IPS-18c (cell line): ENCODE measurements at regions not wholly inside any gene's neighbourhood (a gene's known extent, or its start where the extent isn't known, plus 50 kb on each side); places are given as distances from the start of the nearest gene placed in this dataset.
"Not testable (repeated sequence)": the region's sequence is repeated elsewhere in the genome, so short reads cannot be mapped to it uniquely, and the experiment has no call there.

Experiments
- H3K4me3 ChIP-seq: 2 replicates; pipeline ENCODE4 v1.7.0; 2013; ENCODE audit warnings: low read depth, mild to moderate bottlenecking, low read length, moderate library complexity; ENCODE audit not compliant: insufficient read depth
- H3K9me3 ChIP-seq: one replicate; pipeline ENCODE4 v1.6.1; 2013; ENCODE audit warnings: mild to moderate bottlenecking, low read length, moderate library complexity; ENCODE audit not compliant: control insufficient read depth, insufficient read depth

GRCh38 chr7:13262929-13263530 is 575.6 kb downstream of the ARL4A start:
- H3K4me3 ChIP-seq = no peak overlapping the region
- H3K9me3 ChIP-seq = no peaks in the 10 kb centered on the region

- no peak overlapping the region for H3K4me3 ChIP-seq
Measured at GRCh38 chr7:13265271-13265670, 577.8 kb downstream of the ARL4A start.

GRCh38 chr7:13274205-13274604 is 586.8 kb downstream of the ARL4A start:
- not testable (repeated sequence) for H3K4me3 ChIP-seq, H3K9me3 ChIP-seq

More at GRCh38 chr7:13265271-13265670, 577.8 kb downstream of the ARL4A start:
- no peaks in the 10 kb centered on the region for H3K9me3 ChIP-seq

- Histone ChIP-seq H3K9me3 (peaks cover 4% of the 10 kb centered on the region), H3K4me3 (no peak overlapping the region)
Measured at GRCh38 chr7:13276977-13277376, 589.5 kb downstream of the ARL4A start.

GRCh38 chr7:13278020-13278419 is 590.6 kb downstream of the ARL4A start:
- H3K9me3 ChIP-seq = peaks cover 4% of the 10 kb centered on the region
- H3K4me3 ChIP-seq = no peak overlapping the region

GRCh38 chr7:13279854-13280435 is 592.5 kb downstream of the ARL4A start:
- Histone ChIP-seq H3K4me3 (no peak overlapping the region), H3K9me3 (no peaks in the 10 kb centered on the region)

- Histone ChIP-seq H3K4me3 (no peak overlapping the region), H3K9me3 (no peaks in the 10 kb centered on the region)
Measured at GRCh38 chr7:13282377-13282980, 595.0 kb downstream of the ARL4A start.

- Histone ChIP-seq H3K4me3 (no peak overlapping the region), H3K9me3 (no peaks in the 10 kb centered on the region)
Measured at GRCh38 chr7:13286916-13287315, 599.5 kb downstream of the ARL4A start.

- Histone ChIP-seq H3K4me3 (no peak overlapping the region), H3K9me3 (no peaks in the 10 kb centered on the region)
Measured at GRCh38 chr7:13288516-13288915, 601.1 kb downstream of the ARL4A start.

- Histone ChIP-seq H3K9me3 (no peaks in the 10 kb centered on the region), H3K4me3 (no peak overlapping the region)
Measured at GRCh38 chr7:13290975-13291374, 603.5 kb downstream of the ARL4A start.

GRCh38 chr7:13293264-13294002 is 606.0 kb downstream of the ARL4A start:
- H3K4me3 ChIP-seq = no peak overlapping the region
- H3K9me3 ChIP-seq = no peaks in the 10 kb centered on the region

GRCh38 chr7:13307040-13307439 is 619.6 kb downstream of the ARL4A start:
- Histone ChIP-seq H3K4me3 (no peak overlapping the region), H3K9me3 (peaks cover 14% of the 10 kb centered on the region)

- Histone ChIP-seq H3K4me3 (no peak overlapping the region), H3K9me3 (peaks cover 14% of the 10 kb centered on the region)
Measured at GRCh38 chr7:13308423-13308822, 621.0 kb downstream of the ARL4A start.

GRCh38 chr7:13309535-13309934 is 622.1 kb downstream of the ARL4A start:
- no peak overlapping the region for H3K4me3 ChIP-seq
- H3K9me3 ChIP-seq = peaks cover 14% of the 10 kb centered on the region

GRCh38 chr7:13312307-13312706 is 624.9 kb downstream of the ARL4A start:
- Histone ChIP-seq H3K9me3 (peaks cover 17% of the 10 kb centered on the region), H3K4me3 (no peak overlapping the region)

GRCh38 chr7:13320333-13320732 is 632.9 kb downstream of the ARL4A start:
- H3K9me3 ChIP-seq = no peaks in the 10 kb centered on the region
- H3K4me3 ChIP-seq = no peak overlapping the region

- Histone ChIP-seq H3K9me3 (no peaks in the 10 kb centered on the region), H3K4me3 (no peak overlapping the region)
Measured at GRCh38 chr7:13321316-13321715, 633.9 kb downstream of the ARL4A start.

GRCh38 chr7:13322126-13322525 is 634.7 kb downstream of the ARL4A start:
- Histone ChIP-seq H3K4me3 (no peak overlapping the region), H3K9me3 (no peaks in the 10 kb centered on the region)
